OCI-LY7 (cell line): ENCODE measurements at regions not wholly inside any gene's neighbourhood (a gene's known extent, or its start where the extent isn't known, plus 50 kb on each side); places are given as distances from the start of the nearest gene placed in this dataset.

Experiments used
- BruUV-seq: library from RNA; stranded (reverse); fragments of 400-500 nt; replicated peaks from 2 replicates; lab custom pipeline; 2021; lab: Mats Ljungman, UMichigan
- CTCF ChIA-PET: fragments of 300-600 bp; sonication (Branson Sonifier 250); formaldehyde crosslinking; loops from one replicate; lab custom pipeline; 2022; ENCODE audit warnings: antibody characterized with exemption; ENCODE audit not compliant: unreplicated experiment; lab: Charles Lee
- POLR2A ChIA-PET: fragments of 300-600 bp; sonication (Branson Sonifier 250); formaldehyde crosslinking; loops from one replicate; lab custom pipeline; 2022; ENCODE audit warnings: antibody characterized with exemption; lab: Charles Lee
- DNase-seq: peaks from one replicate; pipeline ENCODE4 v3.0.0-alpha.2; 2015; ENCODE audit warnings: low spot score
- H2AFZ ChIP-seq: fragments of 200-600 bp; sonication (generic), shearing (Covaris generic); 2 replicates; pipeline ENCODE4 v1.6.1; 2014; ENCODE audit warnings: mild to moderate bottlenecking, antibody characterized with exemption, low read length, moderate library complexity
- H3K27ac ChIP-seq: fragments of 200-600 bp; sonication (generic); 2 replicates; pipeline ENCODE4 v1.5.1; 2014; ENCODE audit warnings: mixed run types, low read depth, mild to moderate bottlenecking, moderate library complexity, low read length, inconsistent platforms; ENCODE audit not compliant: poor library complexity, severe bottlenecking
- H3K36me3 ChIP-seq: fragments of 200-600 bp; sonication (generic); 2 replicates; pipeline ENCODE4 v1.6.1; 2014; ENCODE audit warnings: mild to moderate bottlenecking, antibody characterized with exemption, low read length, moderate library complexity, mixed read lengths; ENCODE audit not compliant: insufficient read depth
- H3K4me1 ChIP-seq: fragments of 200-600 bp; sonication (generic); 2 replicates; pipeline ENCODE4 v1.5.1; 2014; ENCODE audit warnings: mild to moderate bottlenecking, low read length; ENCODE audit not compliant: insufficient read depth, poor library complexity, severe bottlenecking
- H3K4me2 ChIP-seq: fragments of 200-600 bp; sonication (generic); 2 replicates; pipeline ENCODE4 v1.6.1; 2014; ENCODE audit warnings: mild to moderate bottlenecking, low read length
- H3K4me3 ChIP-seq: fragments of 200-600 bp; sonication (generic); 2 replicates; pipeline ENCODE4 v1.5.1; 2014; ENCODE audit warnings: mild to moderate bottlenecking, low read depth, low read length; ENCODE audit not compliant: poor library complexity, severe bottlenecking
- H3K79me2 ChIP-seq: fragments of 200-600 bp; sonication (generic); 2 replicates; pipeline ENCODE4 v1.6.1; 2016; ENCODE audit warnings: low read depth, mild to moderate bottlenecking, low read length, moderate library complexity, mixed read lengths; ENCODE audit not compliant: insufficient read depth
- H3K9me2 ChIP-seq: fragments of 200-600 bp; sonication (generic); 2 replicates; pipeline ENCODE4 v1.6.1; 2016; ENCODE audit warnings: mild to moderate bottlenecking, low read length, mixed read lengths; ENCODE audit not compliant: insufficient read depth
- H3K9me3 ChIP-seq: fragments of 200-600 bp; sonication (generic); 2 replicates; pipeline ENCODE4 v1.6.1; 2014; ENCODE audit warnings: mild to moderate bottlenecking, mixed run types, low read length, mixed read lengths
- H4K20me1 ChIP-seq: fragments of 200-600 bp; sonication (generic); 2 replicates; pipeline ENCODE4 v1.6.1; 2014; ENCODE audit warnings: mild to moderate bottlenecking, antibody characterized with exemption, low read length, moderate library complexity, mixed read lengths; ENCODE audit not compliant: insufficient read depth
- CTCF ChIP-seq: fragments of 200-600 bp; sonication (generic); conservative IDR thresholded peaks from 2 replicates; pipeline ENCODE4 v1.5.1; 2014; ENCODE audit warnings: mild to moderate bottlenecking, antibody characterized with exemption, low read length, moderate library complexity, mixed read lengths
- EZH2phosphoT487 ChIP-seq: fragments of 200-600 bp; sonication (generic); IDR thresholded peaks from 2 replicates; pipeline ENCODE4 v1.6.1; 2018; ENCODE audit warnings: low read depth, borderline replicate concordance, mild to moderate bottlenecking, mixed run types, antibody characterized with exemption, low read length, moderate library complexity, mixed read lengths
- intact Hi-C: fragments of 100-400 bp; cut with micrococcal nuclease; formaldehyde crosslinking; loops from one replicate; pipeline ENCODE4 v1.10.0; 2022; ENCODE audit not compliant: unreplicated experiment

DNA sequence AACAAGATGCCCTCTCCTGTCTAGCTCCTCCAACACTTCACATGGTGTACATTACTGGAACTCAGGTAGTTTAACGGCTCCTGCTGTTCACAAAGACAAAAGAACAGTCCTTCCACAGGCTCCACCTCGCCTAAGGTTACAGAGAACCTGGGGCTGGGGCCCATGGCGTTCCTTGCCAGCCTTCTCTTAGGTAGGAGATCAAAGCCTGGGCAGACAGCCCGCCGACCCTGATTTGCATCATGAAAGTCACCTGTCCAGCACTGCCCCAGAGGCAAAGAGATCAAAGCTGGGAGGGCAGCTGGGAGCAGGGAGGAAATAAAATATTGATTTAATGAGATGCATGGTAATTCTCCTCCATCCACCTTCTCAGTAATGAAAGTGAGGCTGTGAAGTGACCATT, 115.0 kb upstream of the SLIT3 start:
- H3K27ac ChIP-seq, result no peak overlapping the region
- H3K9me2 ChIP-seq, result no peaks in the 10 kb centered on the region
- no peak overlapping the region for H3K4me2 ChIP-seq
- H3K79me2 ChIP-seq, result no peaks in the 10 kb centered on the region
- H3K9me3 ChIP-seq, result no peaks in the 10 kb centered on the region
- DNase-seq, result no peak
- H4K20me1 ChIP-seq, result no peaks in the 10 kb centered on the region
- POLR2A ChIA-PET, result no interaction called here
- no TSS peak for BruUV-seq
- TF ChIP-seq EZH2phosphoT487 (no peak), CTCF (no peak)
- H3K4me3 ChIP-seq, result no peak overlapping the region
- CTCF ChIA-PET, result no interaction called here
- no peaks in the 10 kb centered on the region for H3K36me3 ChIP-seq
- H2AFZ ChIP-seq, result no peak overlapping the region
- intact Hi-C loops, result no loop called here
- H3K4me1 ChIP-seq, result no peaks in the 10 kb centered on the region

DNA sequence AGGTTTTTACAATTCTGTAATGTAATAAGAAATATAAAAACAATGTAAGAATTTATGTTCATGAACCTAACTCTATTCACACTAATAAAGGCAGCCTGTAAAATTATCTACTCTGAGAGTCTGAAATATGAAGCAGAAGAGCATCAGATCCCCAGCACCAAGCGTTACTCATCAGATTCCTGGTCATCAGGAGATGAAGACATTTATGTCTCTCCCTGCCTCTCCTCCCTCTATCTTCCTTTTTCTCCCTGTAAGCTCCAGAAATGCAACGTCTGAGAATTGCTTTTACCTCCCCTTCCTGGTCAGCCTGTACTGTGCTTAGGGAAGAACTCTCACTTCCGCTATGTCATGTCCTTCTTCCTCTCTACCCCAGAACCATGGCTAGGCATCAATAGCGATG, 114.4 kb upstream of the SLIT3 start:
- H2AFZ ChIP-seq, result no peak overlapping the region
- CTCF ChIA-PET, result no interaction called here
- no peaks in the 10 kb centered on the region for H3K9me2 ChIP-seq
- TF ChIP-seq CTCF (no peak), EZH2phosphoT487 (no peak)
- no peak overlapping the region for H3K27ac ChIP-seq
- BruUV-seq, result no TSS peak
- H3K4me1 ChIP-seq, result no peaks in the 10 kb centered on the region
- H3K79me2 ChIP-seq, result no peaks in the 10 kb centered on the region
- no peak for DNase-seq
- H4K20me1 ChIP-seq, result no peaks in the 10 kb centered on the region
- POLR2A ChIA-PET, result no interaction called here
- H3K36me3 ChIP-seq, result no peaks in the 10 kb centered on the region
- H3K9me3 ChIP-seq, result no peaks in the 10 kb centered on the region
- no peak overlapping the region for H3K4me3 ChIP-seq
- no peak overlapping the region for H3K4me2 ChIP-seq
- intact Hi-C loops, result no loop called here

- Histone ChIP-seq H3K27ac (no peak overlapping the region), H3K79me2 (no peaks in the 10 kb centered on the region), H2AFZ (no peak overlapping the region), H3K9me2 (no peaks in the 10 kb centered on the region), H3K4me2 (no peak overlapping the region), H3K4me1 (no peaks in the 10 kb centered on the region), H3K9me3 (no peaks in the 10 kb centered on the region), H4K20me1 (no peaks in the 10 kb centered on the region), H3K4me3 (no peak overlapping the region), H3K36me3 (no peaks in the 10 kb centered on the region)
- no TSS peak for BruUV-seq
- POLR2A ChIA-PET, result no interaction called here
- CTCF ChIA-PET, result no interaction called here
- DNase-seq, result no peak
- TF ChIP-seq CTCF, result no peak
- intact Hi-C loops, result no loop called here
Observed at GRCh38 chr5:169413416-169413815, 112.5 kb upstream of the SLIT3 start.
